H1 (cell line): ENCODE measurements at regions not wholly inside any gene's neighbourhood (a gene's known extent, or its start where the extent isn't known, plus 50 kb on each side); places are given as distances from the start of the nearest gene placed in this dataset.

Experiments used
- CTCF ChIA-PET: fragments of 300-600 bp; sonication (Branson Sonifier 250); formaldehyde crosslinking; loops from one replicate; lab custom pipeline; 2021; ENCODE audit not compliant: partially characterized antibody; lab: Charles Lee
- POLR2A ChIA-PET: fragments of 300-600 bp; sonication (Branson Sonifier 250); formaldehyde crosslinking; loops from one replicate; lab custom pipeline; 2021; ENCODE audit warnings: inconsistent platforms; ENCODE audit not compliant: partially characterized antibody; lab: Charles Lee
- DNase-seq, 2 experiments: peaks; one replicate each; pipeline versions ENCODE4 v3.0.0 to v3.0.0-alpha.2; 2010 to 2022; ENCODE audit warnings: low spot score in 2 of 2, low read depth in 1 of 2, mixed read lengths in 1 of 2
- FAIRE-seq: peaks from 2 replicates; lab custom pipeline; 2011; peaks lifted over from hg19 to GRCh38; lab: Jason Lieb, UNC
- H2AFZ ChIP-seq: 2 replicates; pipeline ENCODE4 v1.8.1; 2012; ENCODE audit warnings: low read length, inconsistent platforms
- H2AK5ac ChIP-seq: 2 replicates; pipeline ENCODE4 v1.6.1; 2013; ENCODE audit warnings: low read depth, low read length
- H2BK120ac ChIP-seq: replicated peaks from 2 replicates; pipeline ENCODE3; 2013; ENCODE audit warnings: low read depth, low read length, inconsistent platforms
- H2BK12ac ChIP-seq: 2 replicates; pipeline ENCODE4 v1.6.1; 2013; ENCODE audit warnings: low read depth, low read length
- H2BK15ac ChIP-seq: 2 replicates; pipeline ENCODE4 v1.6.1; 2013; ENCODE audit warnings: low read length
- H2BK20ac ChIP-seq: 2 replicates; pipeline ENCODE4 v1.6.1; 2013; ENCODE audit warnings: low read length
- H2BK5ac ChIP-seq: 2 replicates; pipeline ENCODE4 v1.6.1; 2013; ENCODE audit warnings: low read depth, low read length
- H3K14ac ChIP-seq: 2 replicates; pipeline ENCODE4 v1.6.1; 2013; ENCODE audit warnings: inconsistent platforms; ENCODE audit not compliant: insufficient read length
- H3K18ac ChIP-seq: 2 replicates; pipeline ENCODE4 v1.6.1; 2013; ENCODE audit warnings: low read length; ENCODE audit errors: extremely low read depth
- H3K23ac ChIP-seq: 2 replicates; pipeline ENCODE4 v1.6.1; 2013; ENCODE audit warnings: inconsistent platforms; ENCODE audit not compliant: insufficient read length
- H3K23me2 ChIP-seq: 2 replicates; pipeline ENCODE4 v1.6.1; 2013; ENCODE audit warnings: low read depth, low read length
- H3K27ac ChIP-seq: 2 replicates; pipeline ENCODE4 v1.6.1; 2011; ENCODE audit warnings: low read depth, low read length, inconsistent platforms
- H3K27me3 ChIP-seq, 4 experiments: replicated peaks in 1 of 4; 1 replicate in 1 of 4; 2 replicates in 3 of 4; pipeline versions ENCODE4 v1.6.1 to v1.8.1; 2011 to 2013; ENCODE audit warnings: low read length in 3 of 4, mild to moderate bottlenecking in 3 of 4, inconsistent platforms in 2 of 4, mixed read lengths in 2 of 4, moderate library complexity in 1 of 4; ENCODE audit not compliant: control insufficient read depth in 3 of 4, insufficient read depth in 3 of 4; ENCODE audit errors: extremely low read depth in 1 of 4
- H3K36me3 ChIP-seq, 4 experiments: 2 replicates each; pipeline versions ENCODE4 v1.6.1 to v1.8.1; 2011 to 2013; ENCODE audit warnings: mild to moderate bottlenecking in 4 of 4, low read length in 3 of 4, moderate library complexity in 2 of 4, control low read depth in 1 of 4, inconsistent platforms in 1 of 4; ENCODE audit not compliant: insufficient read depth in 4 of 4, control insufficient read depth in 2 of 4
- H3K4ac ChIP-seq: replicated peaks from 2 replicates; pipeline ENCODE3; 2013; ENCODE audit warnings: low read length, low read depth, mixed read lengths, inconsistent platforms; ENCODE audit not compliant: insufficient read length
- H3K4me1 ChIP-seq, 4 experiments: replicated peaks in 1 of 4; 1 replicate in 1 of 4; 2 replicates in 3 of 4; pipeline versions ENCODE4 v1.6.1 to v1.8.1; 2011 to 2013; ENCODE audit warnings: low read length in 3 of 4, inconsistent platforms in 2 of 4, mixed read lengths in 1 of 4; ENCODE audit not compliant: insufficient read depth in 4 of 4, control insufficient read depth in 3 of 4
- H3K4me2 ChIP-seq, 2 experiments: 2 replicates each; pipeline versions ENCODE4 v1.6.1 to v1.8.1; 2011 to 2013; ENCODE audit warnings: low read depth in 2 of 2, low read length in 2 of 2, control low read depth in 1 of 2, inconsistent platforms in 1 of 2, mild to moderate bottlenecking in 1 of 2; ENCODE audit not compliant: insufficient read depth in 1 of 2
- H3K4me3 ChIP-seq, 4 experiments: fragments of 200-600, 300-600 bp in 1 of 4; sonication (generic), shearing (Covaris generic), sonication (Bioruptor Twin) in 1 of 4; 2 replicates each; pipeline versions ENCODE4 v1.5.1 to v1.8.1; 2011 to 2016; ENCODE audit warnings: low read length in 4 of 4, low read depth in 3 of 4, control low read depth in 2 of 4, inconsistent platforms in 2 of 4, mild to moderate bottlenecking in 2 of 4, mixed read lengths in 1 of 4, moderate library complexity in 1 of 4; ENCODE audit not compliant: insufficient read depth in 2 of 4; ENCODE audit errors: extremely low read depth in 1 of 4
- H3K56ac ChIP-seq: replicated peaks from 2 replicates; pipeline ENCODE3; 2013; ENCODE audit warnings: low read depth, mild to moderate bottlenecking, mixed read lengths, low read length, inconsistent platforms; ENCODE audit not compliant: insufficient read length
- H3K79me1 ChIP-seq: 2 replicates; pipeline ENCODE4 v1.6.1; 2013; ENCODE audit warnings: low read depth, low read length, control low read depth
- H3K79me2 ChIP-seq, 2 experiments: 2 replicates each; pipeline versions ENCODE4 v1.6.1 to v1.8.1; 2012 to 2013; ENCODE audit warnings: low read length in 2 of 2, mild to moderate bottlenecking in 2 of 2, inconsistent platforms in 1 of 2; ENCODE audit not compliant: insufficient read depth in 2 of 2, control insufficient read depth in 1 of 2
- H3K9ac ChIP-seq, 4 experiments: replicated peaks in 1 of 4; 1 replicate in 1 of 4; 2 replicates in 3 of 4; pipeline versions ENCODE4 v1.6.1 to v1.8.1; 2011 to 2013; ENCODE audit warnings: low read depth in 3 of 4, low read length in 3 of 4, control low read depth in 2 of 4, mild to moderate bottlenecking in 2 of 4, moderate library complexity in 2 of 4, inconsistent platforms in 1 of 4; ENCODE audit errors: extremely low read depth in 1 of 4
- H3K9me3 ChIP-seq, 2 experiments: 2 replicates each; pipeline versions ENCODE4 v1.6.1 to v1.8.1; 2012 to 2013; ENCODE audit warnings: mild to moderate bottlenecking in 2 of 2, moderate library complexity in 2 of 2, control low read depth in 1 of 2, inconsistent platforms in 1 of 2, low read depth in 1 of 2, low read length in 1 of 2, mixed read lengths in 1 of 2; ENCODE audit not compliant: insufficient read depth in 2 of 2
- H4K20me1 ChIP-seq, 2 experiments: replicated peaks in 1 of 2; 2 replicates each; pipeline versions ENCODE3 to v1.8.1; 2011 to 2013; ENCODE audit warnings: inconsistent platforms in 2 of 2, low read length in 2 of 2, mild to moderate bottlenecking in 1 of 2; ENCODE audit not compliant: insufficient read depth in 2 of 2, control insufficient read depth in 1 of 2
- H4K5ac ChIP-seq: 2 replicates; pipeline ENCODE4 v1.6.1; 2013; ENCODE audit warnings: low read length, low read depth, mixed read lengths, inconsistent platforms; ENCODE audit not compliant: insufficient read length
- H4K8ac ChIP-seq: 2 replicates; pipeline ENCODE4 v1.8.0; 2013; ENCODE audit warnings: mild to moderate bottlenecking, moderate library complexity, low read length, inconsistent platforms; ENCODE audit not compliant: insufficient read depth; ENCODE audit errors: extremely low read depth
- H4K91ac ChIP-seq: replicated peaks from 2 replicates; pipeline ENCODE3; 2013; ENCODE audit warnings: low read length, mixed read lengths, inconsistent platforms; ENCODE audit not compliant: insufficient read length
- HDAC6 ChIP-seq: IDR thresholded peaks from one replicate; pipeline ENCODE4 v1.7.1; 2012; ENCODE audit warnings: low read depth, mild to moderate bottlenecking, inconsistent platforms, low read length, moderate library complexity
- PHF8 ChIP-seq: fragments of 200-600 bp; sonication (generic); conservative IDR thresholded peaks from 2 replicates; pipeline ENCODE4 v1.7.1; 2012; ENCODE audit warnings: low read depth, mild to moderate bottlenecking, inconsistent platforms, low read length, moderate library complexity
- TCF12 ChIP-seq: IDR thresholded peaks from 2 replicates; pipeline ENCODE4 v1.6.1; 2011; ENCODE audit warnings: low read depth, mild to moderate bottlenecking, low read length
- TEAD4 ChIP-seq: IDR thresholded peaks from 2 replicates; pipeline ENCODE4 v1.6.1; 2012; ENCODE audit warnings: low read depth, low read length, inconsistent platforms, mixed read lengths
- WGBS, 2 experiments: shearing (Covaris generic) in 1 of 2; methylation state at CpG; one replicate each; pipeline versions ENCODE4 v1.1.6 to v1.1.7; 2013 to 2015; ENCODE audit warnings: low lambda C conversion rate in 2 of 2, mixed read lengths in 2 of 2, inconsistent platforms in 1 of 2, low coverage in 1 of 2, missing lambda C conversion rate in 1 of 2; ENCODE audit not compliant: insufficient replicate concordance in 2 of 2, insufficient coverage in 1 of 2, insufficient read length in 1 of 2; ENCODE audit errors: extremely low coverage in 1 of 2, missing lambda C conversion rate in 1 of 2; 5-methylcytosine and 5-hydroxymethylcytosine counted together
- TF ChIP-seq, protein P1 (sequence below), 3 experiments: IDR thresholded peaks; 1 replicate in 2 of 3; 2 replicates in 1 of 3; pipeline versions ENCODE4 v1.5.1 to v1.6.1; 2011; ENCODE audit warnings: low read length in 3 of 3, mild to moderate bottlenecking in 3 of 3, inconsistent platforms in 2 of 3, low read depth in 1 of 3, moderate library complexity in 1 of 3; ENCODE audit not compliant: insufficient read depth in 1 of 3; ENCODE audit errors: control extremely low read depth in 1 of 3

DNA sequence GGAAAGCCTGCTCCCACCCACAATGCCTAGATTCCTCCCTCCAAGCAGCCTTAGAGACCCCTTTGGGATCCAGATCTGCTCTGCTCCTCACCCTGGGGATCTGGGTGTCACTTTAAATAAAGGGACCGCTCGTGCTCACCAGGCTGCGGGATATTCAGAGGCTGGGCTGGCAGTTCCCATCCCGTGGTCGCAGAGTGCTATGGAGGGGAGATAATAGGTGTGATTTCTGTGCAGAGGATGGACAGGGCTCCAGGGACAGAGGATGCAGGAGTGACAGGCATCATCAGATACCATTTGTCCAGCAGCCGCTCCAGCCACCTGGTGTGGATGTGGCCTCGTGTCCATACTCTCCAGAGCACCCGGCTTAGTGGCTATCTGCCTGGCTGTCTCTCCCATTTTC is 415.9 kb upstream of the SULF2 start:
- Histone ChIP-seq H2BK120ac (no peak overlapping the region), H4K20me1 (no peaks in the 10 kb centered on the region), H2BK12ac (no peak overlapping the region), H3K79me1 (no peaks in the 10 kb centered on the region), H3K14ac (no peak overlapping the region), H2AK5ac (no peak overlapping the region), H3K56ac (no peak overlapping the region), H3K9ac (no peak overlapping the region), H3K4me3 (no peak overlapping the region), H3K23ac (no peak overlapping the region), H3K27ac (no peak overlapping the region), H2AFZ (no peak overlapping the region), H3K9me3 (0 out of 4 replicates have a peak, but pooled peaks cover 0 to 2% of the 10 kb centered on the region in 2 experiments), H3K4ac (no peak overlapping the region), H3K23me2 (no peaks in the 10 kb centered on the region), H3K4me2 (no peak overlapping the region), H3K18ac (no peak overlapping the region), H4K91ac (no peak overlapping the region), H2BK15ac (no peak overlapping the region), H3K27me3 (no peaks in the 10 kb centered on the region), H2BK5ac (no peak overlapping the region), H3K36me3 (no peaks in the 10 kb centered on the region), H3K4me1 (peaks cover 0 to 3% (median under 1%) of the 10 kb centered on the region in 4 experiments; a peak in 3 of 7 replicates), H4K5ac (no peak overlapping the region), H2BK20ac (no peak overlapping the region), H4K8ac (no peak overlapping the region), H3K79me2 (no peaks in the 10 kb centered on the region)
- WGBS, 2 experiments = 85% methylated on average over 8 of the region's 8 CpGs; no CpG with 5 or more reads in 1 of the 2 experiments
- ChIA-PET CTCF (no interaction called here), POLR2A (no interaction called here)
- no peak for DNase-seq
- no peak for TF ChIP-seq PHF8
- no peak for TF ChIP-seq TEAD4
- no peak for TF ChIP-seq HDAC6
- TF ChIP-seq, protein P1, sequence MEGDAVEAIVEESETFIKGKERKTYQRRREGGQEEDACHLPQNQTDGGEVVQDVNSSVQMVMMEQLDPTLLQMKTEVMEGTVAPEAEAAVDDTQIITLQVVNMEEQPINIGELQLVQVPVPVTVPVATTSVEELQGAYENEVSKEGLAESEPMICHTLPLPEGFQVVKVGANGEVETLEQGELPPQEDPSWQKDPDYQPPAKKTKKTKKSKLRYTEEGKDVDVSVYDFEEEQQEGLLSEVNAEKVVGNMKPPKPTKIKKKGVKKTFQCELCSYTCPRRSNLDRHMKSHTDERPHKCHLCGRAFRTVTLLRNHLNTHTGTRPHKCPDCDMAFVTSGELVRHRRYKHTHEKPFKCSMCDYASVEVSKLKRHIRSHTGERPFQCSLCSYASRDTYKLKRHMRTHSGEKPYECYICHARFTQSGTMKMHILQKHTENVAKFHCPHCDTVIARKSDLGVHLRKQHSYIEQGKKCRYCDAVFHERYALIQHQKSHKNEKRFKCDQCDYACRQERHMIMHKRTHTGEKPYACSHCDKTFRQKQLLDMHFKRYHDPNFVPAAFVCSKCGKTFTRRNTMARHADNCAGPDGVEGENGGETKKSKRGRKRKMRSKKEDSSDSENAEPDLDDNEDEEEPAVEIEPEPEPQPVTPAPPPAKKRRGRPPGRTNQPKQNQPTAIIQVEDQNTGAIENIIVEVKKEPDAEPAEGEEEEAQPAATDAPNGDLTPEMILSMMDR (IDR thresholded peaks at IDR 0.05; ENCODE audit: control extremely low read depth in 1 of 3, insufficient read depth in 1 of 3, low read depth in 1 of 3, low read length in 3 of 3) = no peak
- no peak for TF ChIP-seq TCF12
- FAIRE-seq = no peak
